OCI-LY7 (cell line): ENCODE measurements at regions not wholly inside any gene's neighbourhood (a gene's known extent, or its start where the extent isn't known, plus 50 kb on each side); places are given as distances from the start of the nearest gene placed in this dataset.
"Not testable (repeated sequence)": the region's sequence is repeated elsewhere in the genome, so short reads cannot be mapped to it uniquely, and the experiment has no call there.

ENCODE experiments used
- BruUV-seq: library from RNA; stranded (reverse); fragments of 400-500 nt; replicated peaks from 2 replicates; lab custom pipeline; 2021; lab: Mats Ljungman, UMichigan
- CTCF ChIA-PET: fragments of 300-600 bp; sonication (Branson Sonifier 250); formaldehyde crosslinking; loops from one replicate; lab custom pipeline; 2022; ENCODE audit warnings: antibody characterized with exemption; ENCODE audit not compliant: unreplicated experiment; lab: Charles Lee
- POLR2A ChIA-PET: fragments of 300-600 bp; sonication (Branson Sonifier 250); formaldehyde crosslinking; loops from one replicate; lab custom pipeline; 2022; ENCODE audit warnings: antibody characterized with exemption; lab: Charles Lee
- DNase-seq: peaks from one replicate; pipeline ENCODE4 v3.0.0-alpha.2; 2015; ENCODE audit warnings: low spot score
- H2AFZ ChIP-seq: fragments of 200-600 bp; sonication (generic), shearing (Covaris generic); 2 replicates; pipeline ENCODE4 v1.6.1; 2014; ENCODE audit warnings: mild to moderate bottlenecking, antibody characterized with exemption, low read length, moderate library complexity
- H3K27ac ChIP-seq: fragments of 200-600 bp; sonication (generic); 2 replicates; pipeline ENCODE4 v1.5.1; 2014; ENCODE audit warnings: mixed run types, low read depth, mild to moderate bottlenecking, moderate library complexity, low read length, inconsistent platforms; ENCODE audit not compliant: poor library complexity, severe bottlenecking
- H3K36me3 ChIP-seq: fragments of 200-600 bp; sonication (generic); 2 replicates; pipeline ENCODE4 v1.6.1; 2014; ENCODE audit warnings: mild to moderate bottlenecking, antibody characterized with exemption, low read length, moderate library complexity, mixed read lengths; ENCODE audit not compliant: insufficient read depth
- H3K4me1 ChIP-seq: fragments of 200-600 bp; sonication (generic); 2 replicates; pipeline ENCODE4 v1.5.1; 2014; ENCODE audit warnings: mild to moderate bottlenecking, low read length; ENCODE audit not compliant: insufficient read depth, poor library complexity, severe bottlenecking
- H3K4me2 ChIP-seq: fragments of 200-600 bp; sonication (generic); 2 replicates; pipeline ENCODE4 v1.6.1; 2014; ENCODE audit warnings: mild to moderate bottlenecking, low read length
- H3K4me3 ChIP-seq: fragments of 200-600 bp; sonication (generic); 2 replicates; pipeline ENCODE4 v1.5.1; 2014; ENCODE audit warnings: mild to moderate bottlenecking, low read depth, low read length; ENCODE audit not compliant: poor library complexity, severe bottlenecking
- H3K79me2 ChIP-seq: fragments of 200-600 bp; sonication (generic); 2 replicates; pipeline ENCODE4 v1.6.1; 2016; ENCODE audit warnings: low read depth, mild to moderate bottlenecking, low read length, moderate library complexity, mixed read lengths; ENCODE audit not compliant: insufficient read depth
- H3K9me2 ChIP-seq: fragments of 200-600 bp; sonication (generic); 2 replicates; pipeline ENCODE4 v1.6.1; 2016; ENCODE audit warnings: mild to moderate bottlenecking, low read length, mixed read lengths; ENCODE audit not compliant: insufficient read depth
- H3K9me3 ChIP-seq: fragments of 200-600 bp; sonication (generic); 2 replicates; pipeline ENCODE4 v1.6.1; 2014; ENCODE audit warnings: mild to moderate bottlenecking, mixed run types, low read length, mixed read lengths
- H4K20me1 ChIP-seq: fragments of 200-600 bp; sonication (generic); 2 replicates; pipeline ENCODE4 v1.6.1; 2014; ENCODE audit warnings: mild to moderate bottlenecking, antibody characterized with exemption, low read length, moderate library complexity, mixed read lengths; ENCODE audit not compliant: insufficient read depth
- EZH2phosphoT487 ChIP-seq: fragments of 200-600 bp; sonication (generic); IDR thresholded peaks from 2 replicates; pipeline ENCODE4 v1.6.1; 2018; ENCODE audit warnings: low read depth, borderline replicate concordance, mild to moderate bottlenecking, mixed run types, antibody characterized with exemption, low read length, moderate library complexity, mixed read lengths
- intact Hi-C: fragments of 100-400 bp; cut with micrococcal nuclease; formaldehyde crosslinking; loops from one replicate; pipeline ENCODE4 v1.10.0; 2022; ENCODE audit not compliant: unreplicated experiment
- TF ChIP-seq, protein P1 (sequence below): fragments of 200-600 bp; sonication (generic); conservative IDR thresholded peaks from 2 replicates; pipeline ENCODE4 v1.5.1; 2014; ENCODE audit warnings: mild to moderate bottlenecking, antibody characterized with exemption, low read length, moderate library complexity, mixed read lengths

DNA sequence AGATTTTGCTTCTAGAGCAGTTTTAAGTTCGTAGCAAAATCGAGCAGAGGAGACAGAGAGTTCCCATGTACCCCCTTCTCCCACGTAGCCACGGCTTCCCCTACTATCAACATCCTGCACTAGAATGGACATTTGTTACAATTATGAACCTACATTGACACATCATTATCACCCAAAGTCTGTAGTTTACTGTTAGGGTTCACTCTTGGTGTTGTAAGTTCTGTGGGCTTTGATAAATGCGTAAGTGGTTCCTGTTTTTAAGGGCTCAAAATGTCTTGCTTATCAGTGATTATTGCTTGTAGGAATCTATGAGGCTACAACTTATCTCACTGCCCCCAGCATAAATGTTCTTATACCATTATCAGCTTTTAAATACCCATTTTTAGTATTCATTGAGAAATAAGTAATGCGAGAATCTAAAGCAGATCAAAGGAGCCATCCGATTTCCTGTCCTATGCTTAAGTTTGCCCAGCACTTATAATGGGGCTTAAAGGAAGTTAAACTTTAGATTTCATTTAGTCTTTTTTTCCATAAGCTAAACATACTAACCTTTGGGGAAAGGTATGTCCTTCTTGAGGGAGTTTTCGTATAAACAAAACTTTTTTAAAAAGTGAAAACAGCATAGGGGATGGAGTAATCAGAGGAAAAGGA is 118.7 kb downstream of the HAUS1 start:
- no peaks in the 10 kb centered on the region for H3K9me2 ChIP-seq
- no peaks in the 10 kb centered on the region for H4K20me1 ChIP-seq
- peaks cover 21% of the 10 kb centered on the region; the same call in 1 of the 2 replicates for H3K79me2 ChIP-seq
- DNase-seq: no peak
- no peak overlapping the region for H3K27ac ChIP-seq
- TF ChIP-seq EZH2phosphoT487: no peak
- TF ChIP-seq, protein P1, sequence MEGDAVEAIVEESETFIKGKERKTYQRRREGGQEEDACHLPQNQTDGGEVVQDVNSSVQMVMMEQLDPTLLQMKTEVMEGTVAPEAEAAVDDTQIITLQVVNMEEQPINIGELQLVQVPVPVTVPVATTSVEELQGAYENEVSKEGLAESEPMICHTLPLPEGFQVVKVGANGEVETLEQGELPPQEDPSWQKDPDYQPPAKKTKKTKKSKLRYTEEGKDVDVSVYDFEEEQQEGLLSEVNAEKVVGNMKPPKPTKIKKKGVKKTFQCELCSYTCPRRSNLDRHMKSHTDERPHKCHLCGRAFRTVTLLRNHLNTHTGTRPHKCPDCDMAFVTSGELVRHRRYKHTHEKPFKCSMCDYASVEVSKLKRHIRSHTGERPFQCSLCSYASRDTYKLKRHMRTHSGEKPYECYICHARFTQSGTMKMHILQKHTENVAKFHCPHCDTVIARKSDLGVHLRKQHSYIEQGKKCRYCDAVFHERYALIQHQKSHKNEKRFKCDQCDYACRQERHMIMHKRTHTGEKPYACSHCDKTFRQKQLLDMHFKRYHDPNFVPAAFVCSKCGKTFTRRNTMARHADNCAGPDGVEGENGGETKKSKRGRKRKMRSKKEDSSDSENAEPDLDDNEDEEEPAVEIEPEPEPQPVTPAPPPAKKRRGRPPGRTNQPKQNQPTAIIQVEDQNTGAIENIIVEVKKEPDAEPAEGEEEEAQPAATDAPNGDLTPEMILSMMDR: no peak
- ChIA-PET POLR2A (no interaction called here), CTCF (no interaction called here)
- intact Hi-C loops: no loop called here
- no peak overlapping the region for H2AFZ ChIP-seq
- no TSS peak for BruUV-seq
- no peaks in the 10 kb centered on the region for H3K4me1 ChIP-seq
- no peak overlapping the region for H3K4me3 ChIP-seq
- peaks cover 16% of the 10 kb centered on the region for H3K36me3 ChIP-seq
- no peak overlapping the region for H3K4me2 ChIP-seq
- no peaks in the 10 kb centered on the region for H3K9me3 ChIP-seq

DNA sequence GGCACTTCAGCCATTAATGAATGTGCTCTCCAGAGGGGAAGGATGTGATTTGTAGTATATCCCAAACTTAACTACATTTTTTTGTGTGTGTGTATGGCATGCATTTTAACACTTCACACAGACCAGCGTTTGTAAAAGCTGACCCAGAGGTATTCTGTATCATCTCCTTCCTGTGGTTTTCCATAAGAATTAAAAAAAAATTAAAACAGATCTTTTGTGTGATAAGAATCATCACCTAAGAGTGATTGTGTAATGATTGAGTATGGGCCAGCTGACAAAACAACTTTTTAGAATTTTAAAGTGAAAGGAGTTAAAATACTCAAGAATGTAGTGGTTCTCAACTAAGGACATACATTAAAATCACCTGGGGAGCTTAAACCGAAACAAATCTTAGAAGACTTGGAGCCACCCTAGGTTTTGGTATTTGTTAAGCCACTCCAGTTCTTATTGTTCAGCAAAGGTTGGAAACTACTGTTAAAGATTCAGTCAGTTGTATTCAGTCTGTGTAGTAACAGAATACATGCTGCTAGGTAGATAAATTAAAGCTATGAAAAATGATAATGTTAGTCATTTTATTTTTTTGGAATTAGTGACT is 120.1 kb downstream of the HAUS1 start:
- POLR2A ChIA-PET: no interaction called here
- no peak for DNase-seq
- Histone ChIP-seq H4K20me1 (no peaks in the 10 kb centered on the region), H3K4me1 (no peaks in the 10 kb centered on the region), H3K27ac (no peak overlapping the region), H3K4me3 (no peak overlapping the region), H3K9me2 (no peaks in the 10 kb centered on the region), H3K9me3 (no peaks in the 10 kb centered on the region), H2AFZ (no peak overlapping the region), H3K4me2 (no peak overlapping the region), H3K79me2 (peaks cover 15% of the 10 kb centered on the region; the same call in 1 of the 2 replicates), H3K36me3 (peaks cover 6% of the 10 kb centered on the region)
- BruUV-seq: no TSS peak
- no peak for TF ChIP-seq EZH2phosphoT487
- TF ChIP-seq, protein P1: no peak
- intact Hi-C loops: no loop called here
- CTCF ChIA-PET: no interaction called here

- ChIA-PET CTCF (no interaction called here), POLR2A (interaction anchor here (1.1 kb wide), 1 partner anchor 10 kb away, joined by 3 read pairs; no protein-coding TSS in a partner anchor)
- no peaks in the 10 kb centered on the region for H3K36me3 ChIP-seq
- TF ChIP-seq, protein P1: no peak
- TF ChIP-seq EZH2phosphoT487: no peak
- no peak overlapping the region for H3K27ac ChIP-seq
- H3K4me1 ChIP-seq: no peaks in the 10 kb centered on the region
- no peaks in the 10 kb centered on the region for H3K9me2 ChIP-seq
- H4K20me1 ChIP-seq: no peaks in the 10 kb centered on the region
- no peak overlapping the region for H2AFZ ChIP-seq
- no peak overlapping the region for H3K4me3 ChIP-seq
- H3K9me3 ChIP-seq: no peaks in the 10 kb centered on the region
- intact Hi-C loops: no loop called here
- H3K79me2 ChIP-seq: peaks cover 2% of the 10 kb centered on the region; the same call in 1 of the 2 replicates
- H3K4me2 ChIP-seq: no peak overlapping the region
- no TSS peak for BruUV-seq
- DNase-seq: no peak
Measured at GRCh38 chr18:46226461-46226860, 122.3 kb downstream of the HAUS1 start.

DNA sequence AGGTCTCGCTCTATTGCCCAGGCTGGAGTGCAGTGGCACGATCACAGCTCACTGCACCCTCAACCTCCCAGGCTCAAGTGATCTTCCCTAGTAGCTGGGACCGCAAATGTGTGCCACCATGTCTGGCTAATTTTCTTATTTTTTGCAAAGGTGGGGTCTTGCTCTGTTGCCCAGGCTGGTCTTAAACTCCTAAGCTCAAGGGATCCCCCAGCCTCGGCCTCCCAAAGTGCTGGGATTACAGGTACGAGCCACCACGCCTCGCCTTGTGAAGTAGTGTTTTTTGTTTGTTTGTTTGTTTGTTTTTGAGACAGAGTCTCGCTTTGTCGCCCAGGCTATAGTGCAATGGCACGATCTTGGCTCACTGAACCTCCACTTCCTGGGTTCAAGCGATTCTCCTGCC is 125.5 kb downstream of the HAUS1 start:
- H3K36me3 ChIP-seq, H4K20me1 ChIP-seq, H3K4me3 ChIP-seq, BruUV-seq, H3K9me3 ChIP-seq, CTCF ChIA-PET, H3K4me1 ChIP-seq, H2AFZ ChIP-seq, DNase-seq, intact Hi-C loops, POLR2A ChIA-PET, H3K79me2 ChIP-seq, H3K27ac ChIP-seq, H3K9me2 ChIP-seq, H3K4me2 ChIP-seq: not testable (repeated sequence)
